WTC11 (cell line): ENCODE measurements at regions not wholly inside any gene's neighbourhood (a gene's known extent, or its start where the extent isn't known, plus 50 kb on each side); places are given as distances from the start of the nearest gene placed in this dataset.

Source experiments
- FOXP1 ChIP-seq: sonication (generic); formaldehyde crosslinking; IDR thresholded peaks from 2 replicates; pipeline ENCODE4 v1.8.0; 2022; ENCODE audit warnings: missing genetic modification reagents, mild to moderate bottlenecking, moderate library complexity, borderline replicate concordance
- ZNF121 ChIP-seq: sonication (generic); formaldehyde crosslinking; IDR thresholded peaks from 2 replicates; pipeline ENCODE4 v1.8.0; 2023; ENCODE audit warnings: missing genetic modification reagents
- TF ChIP-seq, protein P1 (sequence below): sonication (generic); formaldehyde crosslinking; IDR thresholded peaks from 2 replicates; pipeline ENCODE4 v1.8.0; 2023; ENCODE audit warnings: missing genetic modification reagents
- TF ChIP-seq, protein P2 (sequence below): fragments of 200-600 bp; IDR thresholded peaks from 2 replicates; pipeline ENCODE4 v1.8.0; 2022; ENCODE audit warnings: antibody characterized with exemption

DNA sequence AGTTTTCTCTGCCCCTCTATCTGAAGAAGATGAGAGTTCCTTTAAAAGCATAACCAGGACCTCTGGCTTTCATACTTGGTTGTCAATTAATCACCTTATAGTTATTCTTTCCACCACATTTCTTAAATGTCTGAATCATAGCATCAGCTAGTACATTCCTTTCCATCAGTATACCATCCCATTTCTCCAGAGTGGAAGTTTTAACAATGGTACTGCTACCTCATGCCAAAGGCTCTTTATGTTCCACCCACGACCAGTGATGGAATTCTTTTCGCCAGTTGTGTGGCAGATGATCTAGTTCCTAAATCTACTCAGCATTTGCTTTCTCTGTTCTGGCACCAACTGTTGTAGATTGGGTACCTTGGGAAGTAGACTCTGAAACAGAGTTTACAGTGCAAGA lies 379.8 kb downstream of the ZNF674 start:
- TF ChIP-seq FOXP1 = no peak
- TF ChIP-seq, protein P1, sequence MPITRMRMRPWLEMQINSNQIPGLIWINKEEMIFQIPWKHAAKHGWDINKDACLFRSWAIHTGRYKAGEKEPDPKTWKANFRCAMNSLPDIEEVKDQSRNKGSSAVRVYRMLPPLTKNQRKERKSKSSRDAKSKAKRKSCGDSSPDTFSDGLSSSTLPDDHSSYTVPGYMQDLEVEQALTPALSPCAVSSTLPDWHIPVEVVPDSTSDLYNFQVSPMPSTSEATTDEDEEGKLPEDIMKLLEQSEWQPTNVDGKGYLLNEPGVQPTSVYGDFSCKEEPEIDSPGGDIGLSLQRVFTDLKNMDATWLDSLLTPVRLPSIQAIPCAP (CRISPR knock-in tag) = no peak
- TF ChIP-seq ZNF121 (CRISPR knock-in tag) = no peak
- TF ChIP-seq, protein P2, sequence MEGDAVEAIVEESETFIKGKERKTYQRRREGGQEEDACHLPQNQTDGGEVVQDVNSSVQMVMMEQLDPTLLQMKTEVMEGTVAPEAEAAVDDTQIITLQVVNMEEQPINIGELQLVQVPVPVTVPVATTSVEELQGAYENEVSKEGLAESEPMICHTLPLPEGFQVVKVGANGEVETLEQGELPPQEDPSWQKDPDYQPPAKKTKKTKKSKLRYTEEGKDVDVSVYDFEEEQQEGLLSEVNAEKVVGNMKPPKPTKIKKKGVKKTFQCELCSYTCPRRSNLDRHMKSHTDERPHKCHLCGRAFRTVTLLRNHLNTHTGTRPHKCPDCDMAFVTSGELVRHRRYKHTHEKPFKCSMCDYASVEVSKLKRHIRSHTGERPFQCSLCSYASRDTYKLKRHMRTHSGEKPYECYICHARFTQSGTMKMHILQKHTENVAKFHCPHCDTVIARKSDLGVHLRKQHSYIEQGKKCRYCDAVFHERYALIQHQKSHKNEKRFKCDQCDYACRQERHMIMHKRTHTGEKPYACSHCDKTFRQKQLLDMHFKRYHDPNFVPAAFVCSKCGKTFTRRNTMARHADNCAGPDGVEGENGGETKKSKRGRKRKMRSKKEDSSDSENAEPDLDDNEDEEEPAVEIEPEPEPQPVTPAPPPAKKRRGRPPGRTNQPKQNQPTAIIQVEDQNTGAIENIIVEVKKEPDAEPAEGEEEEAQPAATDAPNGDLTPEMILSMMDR = no peak
